GM19239 (cell line): ENCODE measurements at regions not wholly inside any gene's neighbourhood (a gene's known extent, or its start where the extent isn't known, plus 50 kb on each side); places are given as distances from the start of the nearest gene placed in this dataset.
"Not testable (repeated sequence)": the region's sequence is repeated elsewhere in the genome, so short reads cannot be mapped to it uniquely, and the experiment has no call there.

Experiments
- DNase-seq: peaks from one replicate; pipeline ENCODE4 v3.0.0; 2011; ENCODE audit warnings: low spot score; ENCODE audit not compliant: insufficient read length
- FAIRE-seq: peaks from 2 replicates; lab custom pipeline; 2011; peaks lifted over from hg19 to GRCh38; lab: Jason Lieb, UNC

DNA sequence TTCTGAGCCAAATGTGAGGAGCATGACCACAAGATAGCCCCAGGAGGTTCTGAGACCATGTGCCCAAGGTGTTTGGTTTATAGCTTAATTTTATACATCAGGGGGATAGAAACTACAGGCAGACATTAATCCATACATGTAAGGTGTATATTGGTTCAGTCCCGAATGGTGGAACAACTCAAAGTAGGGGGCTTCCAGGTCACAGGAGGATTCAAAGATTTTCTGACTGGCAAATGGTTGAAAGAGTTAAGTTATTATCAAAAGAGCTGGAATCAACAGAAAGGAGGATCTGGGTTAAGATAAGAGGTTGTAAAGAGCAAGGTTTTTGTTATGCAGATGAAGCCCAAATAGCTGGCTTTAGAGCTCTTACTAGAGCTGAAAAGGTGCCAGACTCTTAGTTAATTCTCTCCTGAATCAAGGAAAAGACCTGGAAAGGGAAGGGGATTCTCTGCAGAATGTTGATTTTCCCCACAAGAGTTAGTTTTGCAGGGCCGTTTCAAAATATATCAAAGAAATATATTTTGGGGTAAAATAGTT, 640.0 kb downstream of the IPMK start:
- DNase-seq (no peak), FAIRE-seq (no peak)

DNA sequence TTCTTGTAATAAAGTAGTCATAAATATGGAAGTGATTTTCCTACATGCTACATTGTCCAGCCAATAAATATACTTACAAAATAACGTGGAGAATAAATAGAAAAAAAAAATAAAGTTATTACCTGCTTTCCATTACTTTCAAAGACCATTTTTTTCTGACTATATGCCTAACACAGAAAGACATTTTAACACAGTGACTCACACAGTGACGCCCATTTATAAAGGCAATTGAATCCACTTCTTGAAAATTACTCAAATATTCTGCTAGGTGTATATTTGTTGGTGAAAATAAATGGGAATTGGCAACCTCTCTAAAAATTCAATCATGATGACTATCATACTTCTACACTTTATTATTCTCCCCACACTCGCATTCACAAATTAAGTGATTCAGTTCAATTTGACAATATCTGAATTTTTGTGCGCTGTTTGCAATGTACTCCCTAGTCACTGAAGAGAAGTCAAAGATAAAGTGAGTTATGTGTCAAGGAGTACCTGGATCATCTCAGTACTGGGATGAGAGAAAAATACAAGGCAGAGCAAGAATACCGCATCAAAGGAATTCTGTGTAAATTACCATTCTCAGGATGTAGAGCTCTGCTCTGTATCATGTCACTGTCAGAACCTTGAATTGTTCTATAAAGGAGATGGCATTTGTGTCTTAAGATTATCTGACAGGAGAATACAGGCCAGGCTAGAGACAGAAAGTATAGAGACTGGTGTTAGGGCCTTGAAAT, 642.7 kb downstream of the IPMK start:
- DNase-seq (no peak), FAIRE-seq (no peak)

DNA sequence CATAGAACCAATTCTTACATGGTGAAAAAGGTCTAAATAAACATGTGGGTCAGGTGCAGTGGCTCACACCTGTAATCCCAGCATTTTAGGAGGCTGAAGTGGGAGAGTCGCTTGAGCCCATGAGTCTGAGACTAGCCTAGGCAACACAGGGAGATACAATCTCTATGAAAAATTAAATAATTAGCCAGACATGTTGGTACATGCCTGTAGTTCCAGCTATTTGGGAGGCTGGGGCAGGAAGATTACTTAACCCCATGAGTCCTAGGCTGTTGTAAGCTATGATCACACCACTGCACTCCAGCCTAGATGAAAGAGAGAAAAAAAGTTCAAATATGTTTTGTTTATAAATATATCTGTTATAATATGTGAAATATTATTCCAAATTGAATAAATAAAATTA, 643.6 kb downstream of the IPMK start:
- no peak for FAIRE-seq

DNA sequence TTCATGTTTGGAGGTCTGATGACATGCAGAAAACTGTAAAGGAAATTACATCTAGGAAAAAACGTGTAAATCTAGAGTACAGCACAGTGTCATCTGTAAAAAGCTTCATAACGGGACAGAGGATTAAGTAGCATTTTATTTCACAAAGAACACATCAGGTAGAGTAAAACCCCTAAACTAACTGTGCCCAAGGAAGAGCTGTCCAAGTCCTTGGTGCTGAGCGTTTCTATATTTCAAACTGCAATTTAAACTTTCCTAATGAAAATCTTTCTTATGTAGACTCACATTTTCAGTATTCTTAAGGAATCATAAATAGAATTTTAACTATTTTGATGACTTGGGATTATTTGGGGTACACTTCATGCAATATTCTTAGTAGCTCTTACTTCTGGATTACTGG, 646.2 kb downstream of the IPMK start:
- DNase-seq (no peak), FAIRE-seq (no peak)

More for the DNA sequence above, 643.6 kb downstream of the IPMK start:
- no peak for DNase-seq

DNA sequence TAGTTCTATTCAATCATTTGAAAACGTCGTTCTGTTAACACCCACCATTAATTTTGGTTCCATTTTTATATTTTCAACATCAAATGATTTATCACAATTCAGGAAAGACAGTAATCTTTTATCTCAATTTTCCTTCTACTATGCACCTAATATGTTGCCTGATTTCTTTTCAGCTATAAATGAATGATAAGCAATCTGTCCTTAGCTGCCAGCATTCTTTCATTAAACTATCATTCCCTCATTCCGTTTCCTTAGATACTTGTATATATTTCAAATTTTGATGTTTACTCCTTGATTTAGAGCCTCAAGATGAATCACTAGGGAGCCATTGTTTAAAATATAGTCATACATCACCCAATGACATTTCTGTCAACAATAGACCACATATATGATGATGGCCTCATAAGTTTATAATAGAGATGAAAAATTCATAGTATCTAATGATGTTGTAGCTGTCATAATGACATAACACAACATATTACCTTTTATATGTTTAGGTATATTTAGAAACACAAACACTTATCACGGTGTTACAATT, 661.7 kb downstream of the IPMK start:
- FAIRE-seq: no peak
- DNase-seq: no peak

DNA sequence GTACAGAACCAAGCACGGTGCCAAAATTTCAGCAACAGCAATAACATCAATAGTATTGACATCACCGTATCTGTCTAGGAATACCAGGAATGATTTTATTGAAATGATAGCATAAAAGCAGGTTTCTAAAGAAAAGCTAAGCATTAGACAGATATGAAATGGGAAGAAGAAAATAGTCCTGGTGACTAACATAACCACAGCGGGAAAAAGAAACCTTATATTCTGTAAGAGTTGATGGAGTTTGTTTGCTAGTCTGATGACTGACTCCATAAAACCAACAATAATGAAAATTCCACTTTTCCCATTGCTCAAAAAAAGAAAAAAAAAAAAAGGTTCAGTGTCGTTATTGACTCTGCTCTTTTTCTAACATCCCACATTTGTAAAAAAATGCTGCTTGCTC, 668.3 kb downstream of the IPMK start:
- no peak for DNase-seq
- FAIRE-seq: no peak

DNA sequence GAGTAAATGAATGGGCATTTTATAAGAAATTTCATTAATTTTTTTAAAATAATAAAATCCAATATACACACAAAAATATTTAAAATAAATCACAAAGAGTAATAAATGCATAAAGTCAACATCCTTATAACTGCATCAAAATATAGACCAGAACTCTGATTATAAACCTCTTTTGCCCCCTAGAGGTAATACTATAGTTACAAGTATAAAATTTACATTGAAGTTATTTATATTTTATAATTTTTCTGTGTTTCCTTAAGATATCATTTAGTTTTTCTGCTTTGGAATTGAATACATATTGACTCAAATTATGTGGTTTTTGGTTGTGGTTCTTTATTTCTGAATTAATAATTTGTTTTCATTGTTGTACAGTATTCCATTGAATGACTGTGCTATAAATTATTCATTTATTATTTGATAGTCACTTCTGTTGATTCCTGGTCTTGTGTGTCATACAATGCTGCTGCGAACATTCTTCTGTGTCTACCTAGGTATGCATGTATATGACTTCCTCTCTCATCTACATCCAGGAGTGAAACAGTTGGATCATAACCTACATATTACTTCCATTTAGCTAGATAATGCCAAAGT, 673.6 kb downstream of the IPMK start:
- FAIRE-seq (no peak), DNase-seq (no peak)

DNA sequence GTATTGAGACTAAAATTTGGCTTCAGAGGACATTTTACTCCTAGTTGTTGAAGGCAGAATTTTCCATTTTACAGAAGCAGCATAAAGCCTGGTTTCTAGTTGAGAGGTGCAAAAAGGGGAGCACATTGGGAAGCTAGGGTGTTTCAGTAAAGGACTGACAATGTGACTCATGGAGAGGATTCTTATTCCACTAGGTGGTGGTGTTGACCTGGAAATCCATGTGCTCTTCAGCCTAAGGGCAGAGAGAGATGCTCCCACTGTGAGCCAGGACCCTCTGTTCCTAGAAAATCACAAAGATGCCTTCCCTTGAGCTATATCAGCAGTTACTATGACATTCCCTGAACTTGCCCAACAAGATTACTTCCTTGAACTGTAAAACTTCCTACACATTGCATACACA, 687.8 kb downstream of the IPMK start:
- FAIRE-seq: no peak

DNA sequence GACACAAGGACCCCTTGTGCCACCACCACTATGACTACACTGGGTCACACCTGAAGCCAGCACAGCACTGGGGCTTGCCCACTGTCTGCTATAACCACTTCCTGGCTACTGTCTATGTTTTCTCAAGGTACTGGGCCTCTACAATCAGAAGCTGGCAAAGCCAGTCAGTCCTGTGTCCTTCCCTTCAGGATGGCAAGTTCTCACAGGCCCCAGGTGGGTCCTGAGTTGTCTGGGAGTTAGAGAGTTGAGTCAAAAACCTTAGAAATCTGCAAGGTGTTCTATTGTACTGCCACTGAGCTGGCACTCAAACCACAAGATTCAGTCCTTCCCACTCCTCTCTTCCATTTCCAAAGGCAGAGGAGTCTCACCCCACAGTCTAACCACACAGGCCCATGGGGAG, 705.5 kb downstream of the IPMK start:
- FAIRE-seq (no peak), DNase-seq (no peak)

More for the DNA sequence above, 687.8 kb downstream of the IPMK start:
- no peak for DNase-seq

DNA sequence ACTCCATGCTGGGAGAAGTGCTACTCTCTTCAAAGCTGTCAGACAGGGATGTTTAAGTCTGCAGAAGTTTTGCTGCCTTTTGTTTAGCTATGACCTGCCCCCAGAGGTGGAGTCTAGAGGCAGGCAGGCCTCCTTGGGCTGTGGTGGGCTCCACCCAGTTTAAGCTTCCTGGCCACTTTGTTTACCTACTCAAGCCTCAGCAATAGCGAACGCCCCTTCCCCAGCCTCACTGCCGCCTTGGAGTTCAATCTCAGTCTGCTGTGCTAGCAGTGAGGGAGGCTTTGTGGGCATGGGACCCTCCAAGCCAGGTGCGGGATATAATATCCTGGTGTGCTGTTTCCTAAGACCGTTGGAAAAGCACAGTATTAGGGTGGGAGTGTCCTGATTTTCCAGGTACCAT, 715.9 kb downstream of the IPMK start:
- FAIRE-seq, DNase-seq: not testable (repeated sequence)

DNA sequence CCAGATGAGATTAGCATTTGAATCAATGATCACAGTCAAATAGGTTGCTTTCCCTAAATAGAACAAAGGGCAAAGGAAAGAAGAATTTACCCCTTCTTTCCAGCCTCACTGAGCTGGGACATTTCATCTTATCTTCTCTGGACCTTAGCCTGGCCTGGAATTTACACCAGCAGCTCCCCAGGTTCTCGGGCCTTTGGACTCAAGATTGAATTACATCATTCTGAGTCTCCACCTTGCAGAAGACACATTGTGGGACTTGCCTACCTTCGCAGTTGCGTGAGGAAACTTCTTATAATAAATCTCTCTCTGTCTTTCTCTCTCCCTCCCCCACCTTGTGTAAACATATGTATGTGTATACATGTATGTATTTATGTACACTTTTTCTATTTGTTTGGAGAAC, 732.4 kb downstream of the IPMK start:
- FAIRE-seq (no peak), DNase-seq (no peak)

DNA sequence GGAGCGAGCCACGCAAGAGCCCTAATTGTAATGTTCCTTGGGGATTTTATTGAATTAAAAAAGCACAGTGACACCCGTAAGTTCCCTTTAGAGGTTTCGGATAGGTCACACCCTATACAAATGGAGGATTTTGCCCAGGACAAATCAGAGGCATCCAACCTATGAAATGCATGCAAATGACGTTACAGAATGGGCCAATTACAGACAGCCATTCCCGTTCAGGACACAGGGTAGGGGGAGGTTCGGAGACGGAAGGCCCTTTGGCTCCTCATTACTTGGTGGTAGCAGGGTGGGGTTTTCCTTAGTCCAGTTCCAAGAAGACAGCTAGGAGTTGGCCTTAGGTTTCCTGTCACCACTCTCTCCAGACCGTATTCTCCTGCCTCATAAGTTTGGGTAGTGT, 754.1 kb downstream of the IPMK start:
- DNase-seq (no peak), FAIRE-seq (no peak)

DNA sequence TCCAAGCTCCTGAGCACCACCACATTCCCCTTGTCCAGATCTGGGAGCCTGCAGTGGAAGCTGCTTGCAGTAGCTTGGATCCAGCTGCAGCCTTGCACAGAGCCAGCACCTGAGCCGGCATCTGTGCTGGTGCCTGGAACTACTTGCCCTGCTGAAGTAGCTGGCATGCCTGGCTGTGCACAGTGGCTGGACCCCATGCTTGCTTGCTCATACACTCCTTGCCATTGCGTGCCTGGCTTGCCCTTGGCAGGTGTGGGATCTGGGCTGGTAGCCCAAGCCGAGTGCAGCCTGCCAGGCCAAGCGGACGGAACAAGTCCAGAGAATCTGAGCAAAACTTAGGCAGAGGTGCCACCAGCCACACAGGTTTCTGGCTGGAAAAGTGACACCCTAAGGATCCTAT, 759.9 kb downstream of the IPMK start:
- no peak for FAIRE-seq
- DNase-seq: no peak

DNA sequence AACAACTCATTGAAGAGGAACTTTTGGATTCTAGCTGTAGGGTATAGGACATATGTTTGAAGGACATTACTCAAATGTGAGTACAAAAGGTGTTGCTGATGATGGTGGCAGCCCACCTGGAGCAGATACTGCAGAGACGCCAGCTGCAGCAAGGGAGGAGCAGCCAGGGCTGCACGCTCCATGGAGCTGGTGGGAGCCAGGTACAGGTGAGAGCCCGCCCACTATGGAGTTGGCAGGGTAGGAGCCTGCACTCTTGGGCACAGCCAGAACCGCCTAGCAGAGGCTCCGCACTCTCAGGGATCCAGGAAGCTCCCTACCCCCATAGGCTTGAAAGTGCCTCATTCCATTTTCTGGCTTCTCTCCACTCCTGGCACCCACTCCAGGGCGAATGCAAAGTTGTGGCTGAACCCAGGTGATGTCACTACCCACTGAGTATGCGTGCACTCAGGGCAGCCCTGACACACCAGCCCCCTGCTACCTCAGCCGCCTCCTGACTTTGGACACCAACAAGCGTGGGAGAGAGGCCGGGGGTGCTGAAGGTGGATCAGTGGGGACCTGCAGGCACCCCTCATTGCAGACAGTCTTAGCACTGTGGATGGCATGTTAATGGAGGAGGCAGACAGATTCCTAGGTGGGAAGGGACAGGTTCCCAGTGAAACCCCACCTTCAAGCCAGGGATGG, 761.1 kb downstream of the IPMK start:
- FAIRE-seq (no peak), DNase-seq (no peak)

DNA sequence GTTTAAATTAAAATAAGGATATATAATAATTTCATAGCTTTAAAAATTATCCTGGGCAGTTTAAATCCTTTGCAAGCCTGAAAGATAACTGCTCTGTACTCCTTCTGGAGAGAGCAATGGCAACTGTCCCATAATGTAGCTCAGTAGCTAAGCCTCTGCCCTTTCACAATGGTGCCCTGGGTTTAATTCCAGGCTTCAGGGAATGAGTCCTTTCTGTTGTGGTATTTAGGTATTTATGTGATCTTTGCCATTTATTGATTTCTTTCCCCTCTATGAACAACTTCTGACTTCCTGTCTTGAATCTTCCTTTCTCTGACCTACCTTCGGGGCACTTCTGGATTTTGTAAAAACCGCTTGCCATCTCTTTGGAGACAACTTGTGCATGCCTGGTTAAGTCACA, 773.2 kb downstream of the IPMK start:
- FAIRE-seq: no peak

DNA sequence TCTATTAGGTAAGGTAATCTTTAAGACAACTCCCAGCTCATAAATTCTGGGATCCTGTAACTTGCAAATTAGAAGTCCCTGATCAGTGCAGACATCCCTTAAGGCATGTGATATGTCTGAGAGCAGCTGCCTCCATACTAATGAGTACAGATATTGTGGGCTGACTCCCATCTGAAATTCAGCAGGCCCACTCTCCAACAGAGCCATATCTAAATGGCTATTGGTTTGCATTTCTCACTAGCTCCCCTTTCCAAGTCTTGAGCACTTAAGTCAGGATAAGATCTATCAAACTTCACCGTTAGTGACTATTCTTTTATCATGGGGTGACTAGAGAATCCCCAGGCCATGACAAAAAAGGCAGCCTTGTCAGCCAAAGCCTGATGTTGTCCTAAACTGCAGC, 785.4 kb downstream of the IPMK start:
- no peak for DNase-seq
- FAIRE-seq: no peak

More for the DNA sequence above, 773.2 kb downstream of the IPMK start:
- DNase-seq: no peak

DNA sequence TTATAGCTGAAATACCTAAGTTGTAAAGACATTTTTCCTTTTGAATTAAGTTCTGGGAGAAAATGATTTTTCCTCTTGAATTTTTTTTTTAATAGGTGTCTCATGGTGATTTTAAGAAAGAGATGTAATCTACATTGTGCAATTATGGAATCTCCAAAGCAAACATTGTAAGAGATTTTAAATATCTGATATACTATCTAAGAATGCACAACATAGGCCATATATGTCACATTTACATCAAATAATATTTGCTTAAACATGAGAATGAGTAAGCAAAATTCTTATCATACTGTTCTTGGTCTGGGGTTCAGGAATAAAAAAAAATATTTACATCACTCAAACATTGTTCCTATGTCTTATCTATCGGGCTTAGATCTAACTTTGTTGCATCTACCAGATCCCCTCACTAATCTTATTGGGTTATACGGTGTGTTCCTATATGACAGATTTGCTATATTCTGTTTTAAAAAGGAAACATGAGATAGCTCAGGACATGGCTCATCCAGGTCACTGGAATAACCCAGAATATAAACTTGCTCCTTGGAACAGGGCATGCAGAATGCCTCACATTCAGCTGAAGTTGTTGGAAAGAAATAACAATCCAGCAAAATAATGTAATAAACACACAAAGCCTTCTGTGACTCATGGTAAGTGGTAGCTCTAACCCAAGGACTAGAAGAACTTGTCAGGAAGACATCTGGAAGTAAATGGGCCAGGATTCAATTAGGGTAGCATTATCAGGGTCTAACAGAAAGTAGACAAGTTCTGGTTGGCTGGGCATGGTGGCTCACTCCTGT, 794.7 kb downstream of the IPMK start:
- no peak for FAIRE-seq
- DNase-seq: no peak

DNA sequence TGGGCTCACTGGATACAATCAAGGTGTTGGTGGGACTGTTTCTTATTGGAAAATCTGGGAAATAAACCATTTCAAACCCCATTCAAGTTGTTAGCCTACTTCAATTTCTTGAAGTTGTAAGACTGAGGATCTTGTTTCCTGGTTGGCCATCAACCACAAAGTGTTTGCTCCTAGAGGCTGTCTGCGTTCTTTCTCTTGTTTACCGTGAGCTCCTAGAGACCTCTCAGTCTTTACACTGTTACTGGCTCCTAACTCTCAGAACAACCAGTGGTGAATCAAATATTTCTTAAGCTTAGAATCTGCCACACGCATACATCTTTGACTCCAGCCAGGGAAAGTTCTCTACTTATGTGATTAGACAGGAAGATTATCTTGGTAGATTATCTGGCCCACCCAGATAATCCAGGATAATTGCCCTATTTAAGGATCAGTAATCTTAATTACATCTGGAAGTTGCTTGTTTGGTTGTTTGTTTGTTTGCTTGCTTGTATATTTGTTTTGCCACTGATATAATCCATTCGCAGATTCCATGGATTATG, 798.7 kb downstream of the IPMK start:
- FAIRE-seq (no peak), DNase-seq (no peak)

DNA sequence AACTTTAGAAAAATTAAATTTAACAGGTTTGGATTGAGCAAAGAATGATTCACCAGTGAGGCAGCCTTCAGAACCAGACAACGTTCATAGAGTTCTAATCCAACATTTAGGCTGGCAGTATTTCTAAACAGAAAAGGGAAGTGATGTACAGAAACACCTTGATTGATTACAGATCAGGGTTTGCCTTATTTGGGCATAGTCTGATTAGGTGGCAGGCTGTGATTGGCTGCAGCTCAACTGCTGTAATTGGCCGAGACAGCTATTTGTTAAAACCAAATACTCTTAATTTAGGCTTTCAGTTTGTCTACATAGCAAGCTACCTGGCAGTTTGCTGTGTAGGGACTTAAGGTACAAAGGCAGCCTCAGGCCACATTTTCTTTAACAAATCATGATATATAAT, 802.5 kb downstream of the IPMK start:
- FAIRE-seq: no peak

DNA sequence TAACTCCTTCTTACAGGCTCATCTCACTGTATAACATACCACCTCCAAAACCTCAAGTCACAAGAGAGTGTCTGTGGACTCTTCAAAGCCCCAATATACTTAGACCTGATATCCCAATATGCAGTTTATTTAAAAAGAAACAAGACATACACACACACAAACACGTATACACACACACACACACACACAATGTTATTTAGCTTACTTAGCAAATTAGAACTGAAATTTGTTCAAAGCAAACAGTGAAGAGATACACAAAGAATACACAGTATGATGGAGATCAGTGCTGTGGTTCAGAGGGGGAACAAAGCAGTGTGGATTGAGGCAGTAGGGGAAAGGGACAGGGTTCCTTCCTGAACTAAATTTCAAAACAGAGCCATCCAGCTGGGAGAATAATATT, 807.2 kb downstream of the IPMK start:
- DNase-seq (no peak), FAIRE-seq (no peak)

More for the DNA sequence above, 802.5 kb downstream of the IPMK start:
- no peak for DNase-seq
